LoVo (cell line): ENCODE measurements at regions not wholly inside any gene's neighbourhood (a gene's known extent, or its start where the extent isn't known, plus 50 kb on each side); places are given as distances from the start of the nearest gene placed in this dataset.

Source experiments
- DNase-seq: peaks from one replicate; pipeline ENCODE4 v3.0.0-alpha.2; 2016; ENCODE audit warnings: low spot score

DNA sequence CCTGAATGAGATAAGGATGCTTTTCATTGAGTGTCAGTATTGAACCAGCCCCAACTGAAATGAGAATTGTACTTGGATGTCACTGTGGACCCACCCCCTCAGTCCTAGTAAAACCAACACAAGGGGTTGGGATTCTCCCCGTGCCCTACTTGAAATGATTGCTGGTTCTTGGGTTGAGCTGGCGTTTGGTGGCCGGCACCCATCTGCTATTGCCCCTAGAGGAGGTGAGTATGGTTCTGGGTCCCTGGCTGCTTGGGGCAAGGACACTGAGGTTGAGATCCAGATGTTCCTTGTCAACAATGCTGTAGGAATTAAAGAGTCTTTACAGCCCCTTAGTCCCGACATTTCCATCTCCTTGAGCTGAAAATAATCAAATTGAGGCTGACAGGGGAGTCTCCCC is 170.0 kb upstream of the ZNF32 start:
- no peak for DNase-seq

DNA sequence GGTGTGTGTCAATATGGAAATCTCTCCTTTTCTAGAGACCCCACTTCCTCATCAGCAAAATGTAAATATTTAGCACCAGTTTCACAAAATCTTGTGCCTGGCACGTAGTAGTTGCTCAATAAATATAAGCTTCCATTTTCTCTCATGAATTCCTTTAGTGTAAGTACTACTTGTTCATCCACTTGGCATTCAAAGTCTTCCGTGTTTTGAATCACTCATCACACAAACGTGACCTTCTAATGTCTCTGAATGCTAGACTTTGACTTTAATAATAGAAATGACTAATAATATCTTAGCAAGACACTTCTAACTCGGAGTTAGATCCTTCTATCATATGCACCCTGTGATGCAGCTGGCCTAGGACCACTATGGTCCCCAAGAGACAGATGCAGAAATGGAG is 168.7 kb upstream of the ZNF32 start:
- DNase-seq = no peak

DNA sequence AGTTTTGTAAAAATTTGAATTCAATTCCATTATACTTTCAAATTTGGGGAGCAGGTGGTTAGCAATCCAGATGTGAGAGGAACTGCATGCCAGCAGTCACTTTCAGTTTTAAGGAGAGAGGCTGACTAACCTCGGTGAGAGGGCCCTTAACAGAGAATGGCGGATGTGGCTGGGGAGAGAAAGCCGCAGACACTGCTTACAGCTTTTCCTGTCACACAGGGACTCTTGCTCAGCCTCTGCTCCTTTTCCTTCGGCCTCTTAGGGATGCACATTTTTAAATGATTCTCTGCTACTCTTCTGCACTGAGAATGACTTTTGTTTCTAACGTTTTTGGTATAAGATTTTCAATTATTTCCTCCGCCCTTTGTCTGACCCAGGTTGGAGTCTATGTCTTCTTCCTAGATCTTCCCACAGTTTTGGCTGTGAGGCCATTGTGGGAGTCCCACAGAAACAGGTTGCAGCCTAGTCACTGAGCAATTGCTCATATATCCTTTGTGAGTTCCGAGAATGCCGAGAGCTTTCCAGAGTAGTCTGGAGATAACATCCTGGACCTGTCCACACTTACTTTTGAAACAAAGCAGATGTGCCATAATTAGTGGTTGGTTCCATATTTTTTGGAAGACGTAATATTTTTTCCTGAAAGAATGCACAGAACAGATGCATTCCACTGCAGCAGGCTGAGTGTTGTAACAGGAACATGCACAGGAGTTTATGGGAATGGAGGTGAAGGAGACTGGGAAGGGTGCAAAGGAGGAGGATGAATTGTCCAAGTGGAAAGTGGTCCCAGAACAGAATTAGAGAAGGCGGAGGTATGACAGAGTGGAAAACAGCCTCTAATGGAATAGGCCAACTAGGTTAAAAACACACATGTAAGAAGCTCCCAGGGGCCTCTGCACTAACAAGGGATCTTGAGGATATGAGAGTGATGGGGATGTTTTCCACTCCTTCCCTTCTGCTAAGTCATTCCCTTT is 168.0 kb upstream of the ZNF32 start:
- no peak for DNase-seq

DNA sequence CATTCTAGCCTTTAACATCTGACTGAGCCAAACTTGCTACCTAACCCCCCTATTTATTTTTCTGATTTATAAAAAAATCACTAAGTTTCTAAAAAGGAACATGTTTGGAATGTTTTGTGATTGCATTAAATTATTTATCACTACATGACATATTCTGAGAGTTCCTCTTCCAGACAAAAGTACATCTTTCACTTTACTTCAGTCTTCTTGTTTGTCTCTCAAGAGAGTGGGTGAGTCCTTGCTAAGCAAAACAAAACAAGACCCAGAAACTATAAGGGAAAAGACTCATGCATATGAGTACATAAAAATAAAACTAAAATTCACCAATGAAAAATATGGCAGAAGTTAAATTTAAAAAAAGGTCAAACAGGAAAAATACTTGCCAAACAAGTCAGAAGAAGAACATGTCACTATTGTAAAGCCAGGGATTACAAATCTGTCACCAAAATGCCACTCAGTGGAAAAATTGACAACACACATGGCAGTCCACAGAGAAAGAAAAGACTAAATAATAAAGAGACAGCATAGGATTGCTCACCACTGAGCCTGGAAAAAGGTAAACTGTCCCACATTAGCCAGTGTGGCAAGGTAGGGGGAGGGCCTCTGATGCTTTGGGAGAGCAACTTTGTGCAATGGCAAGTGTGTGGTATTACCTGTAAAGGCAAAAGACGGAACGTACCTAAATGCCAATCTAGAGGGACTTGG is 166.7 kb upstream of the ZNF32 start:
- DNase-seq = no peak

DNA sequence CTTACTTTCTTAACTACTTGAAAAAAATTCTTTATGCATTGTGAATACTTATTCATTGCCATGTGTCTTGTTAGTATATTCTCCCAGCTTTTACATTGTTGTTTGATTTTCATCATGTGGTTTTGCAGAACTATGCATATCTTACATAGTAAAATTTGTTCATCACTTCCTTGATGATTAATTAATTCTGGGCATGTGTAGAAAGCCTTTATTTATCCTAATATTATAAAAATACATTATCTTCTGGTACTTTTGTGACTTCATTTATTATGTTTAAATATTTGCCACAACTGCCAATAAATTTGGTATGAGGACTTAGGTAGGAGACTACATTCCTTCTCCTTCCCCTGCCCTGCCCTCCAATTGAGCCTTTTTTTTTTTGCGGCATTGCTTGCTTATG is 166.0 kb upstream of the ZNF32 start:
- DNase-seq = no peak

DNA sequence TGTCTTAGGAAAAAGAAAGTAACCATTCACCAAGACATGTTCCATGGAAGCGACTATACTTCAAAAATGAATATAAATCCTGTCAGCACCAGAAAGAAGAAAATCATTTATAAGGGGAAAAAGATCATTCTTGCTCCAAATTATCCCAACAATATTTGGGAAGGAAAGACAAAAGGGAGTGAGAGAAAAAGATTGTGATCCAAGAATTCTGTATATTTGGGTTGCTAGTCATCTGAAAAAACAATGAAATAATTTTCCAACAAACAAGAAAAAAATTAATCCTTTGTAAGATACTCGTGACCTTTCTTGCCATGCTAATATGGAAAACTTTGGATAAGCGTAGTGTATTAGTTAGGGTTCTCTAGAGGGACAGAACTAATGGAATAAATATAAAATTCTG is 163.2 kb upstream of the ZNF32 start:
- no peak for DNase-seq

DNA sequence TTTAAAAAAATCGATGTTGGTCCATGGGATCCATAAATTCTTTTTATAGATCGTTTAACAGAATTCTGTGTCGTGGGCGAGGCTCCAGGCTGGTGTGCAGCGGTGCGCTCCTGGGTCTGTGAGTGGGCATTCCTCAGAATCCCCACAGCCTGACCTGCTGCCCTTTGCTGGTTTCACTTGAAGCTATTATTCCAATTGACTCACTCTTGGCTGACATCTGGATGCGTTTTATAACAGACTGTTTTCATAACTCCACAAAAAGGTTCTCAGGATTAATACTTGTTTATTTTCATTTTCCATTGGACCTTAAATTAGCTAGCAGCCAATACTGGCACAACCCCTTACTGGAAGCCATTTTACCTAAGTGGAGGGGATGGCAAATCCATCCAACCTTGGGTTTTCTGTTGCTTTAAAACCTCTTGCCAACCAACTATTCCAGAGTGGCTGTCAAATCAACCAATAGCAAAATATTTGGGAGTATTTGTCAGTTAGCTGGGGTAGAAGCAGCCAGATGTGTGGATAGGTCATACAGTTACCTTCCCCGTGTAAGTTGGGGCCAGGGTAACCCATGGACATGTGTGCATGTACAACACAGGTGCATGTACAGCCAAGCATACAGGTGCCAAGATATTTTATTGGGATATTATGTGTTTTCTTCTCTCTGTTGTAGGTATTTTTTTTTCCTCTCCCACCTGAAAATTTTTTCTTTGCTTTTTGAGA is 160.7 kb upstream of the ZNF32 start:
- DNase-seq = no peak

DNA sequence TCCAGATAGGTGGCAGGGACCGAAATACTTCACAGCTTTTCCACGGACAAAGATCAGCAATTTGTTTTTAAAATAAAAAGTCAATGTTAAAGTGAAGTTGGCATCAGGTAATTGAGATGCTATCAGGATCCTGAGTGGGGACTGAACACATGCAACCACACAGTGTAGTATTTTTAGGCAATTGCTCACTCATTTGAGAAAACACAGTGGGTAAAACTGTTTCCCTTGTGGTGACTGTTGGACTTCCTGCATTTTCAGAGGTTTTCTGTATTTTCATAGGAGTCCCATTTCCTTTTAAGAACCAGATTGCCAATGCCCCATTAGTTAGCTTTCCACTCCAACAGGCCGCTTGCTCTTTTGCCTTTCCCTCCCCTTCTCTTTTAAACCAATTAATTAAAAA is 159.5 kb upstream of the ZNF32 start:
- no peak for DNase-seq

DNA sequence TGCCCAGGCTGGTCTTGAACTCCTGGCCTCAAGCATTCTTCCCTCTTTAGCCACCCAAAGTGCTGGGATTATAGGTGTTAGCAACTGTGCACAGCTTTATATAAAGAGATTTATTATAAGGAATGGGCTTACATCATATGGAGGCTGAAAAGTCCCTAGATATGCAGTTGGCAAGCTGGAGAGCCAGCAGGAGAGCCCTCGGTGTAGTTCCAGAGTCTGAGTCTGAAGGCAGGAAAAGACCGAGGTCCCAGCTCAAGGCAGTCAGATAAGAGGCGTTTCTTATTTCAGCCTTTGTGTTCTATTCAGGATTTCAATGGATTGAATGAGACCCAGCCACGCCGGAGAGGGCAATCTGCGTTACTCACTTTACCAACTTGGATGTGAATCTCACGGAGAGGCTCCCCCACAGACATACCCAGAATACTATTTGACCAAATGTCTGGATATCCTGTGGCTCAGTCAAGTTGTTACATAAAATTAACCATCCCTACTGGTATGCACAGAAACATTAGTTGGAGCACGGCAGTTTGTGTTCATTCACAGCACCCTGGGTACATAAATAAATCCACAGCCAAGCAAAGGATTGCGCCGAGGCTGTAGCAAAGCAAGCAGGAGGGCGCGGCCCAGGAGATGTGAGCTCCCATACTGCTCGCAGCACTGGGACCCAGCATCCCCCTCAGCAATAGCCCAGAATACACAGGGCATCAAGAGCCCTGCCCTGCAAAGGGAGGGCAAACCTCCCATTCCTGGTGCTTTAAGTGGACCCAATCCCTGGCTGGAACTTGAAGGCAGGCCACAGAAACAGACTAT is 158.4 kb upstream of the ZNF32 start:
- DNase-seq = no peak

DNA sequence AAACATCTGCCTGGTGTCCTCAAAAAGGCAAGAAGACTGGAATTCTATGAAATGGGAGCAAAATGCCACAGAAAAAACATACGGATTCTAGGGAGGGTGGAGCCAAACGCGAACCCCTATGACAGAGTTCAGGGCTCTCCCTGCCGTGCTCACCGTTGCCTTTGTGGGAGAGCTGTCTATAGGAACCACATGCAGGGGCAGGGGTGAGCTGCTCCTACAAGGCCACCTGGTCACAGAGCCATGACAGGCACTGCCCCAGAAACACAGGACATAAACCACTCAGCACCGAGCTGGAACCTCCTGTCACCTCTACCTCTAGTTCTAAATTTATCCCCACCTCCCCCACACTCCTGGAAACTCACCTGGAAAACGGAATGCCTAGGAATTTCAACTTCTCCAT is 155.1 kb upstream of the ZNF32 start:
- no peak for DNase-seq

DNA sequence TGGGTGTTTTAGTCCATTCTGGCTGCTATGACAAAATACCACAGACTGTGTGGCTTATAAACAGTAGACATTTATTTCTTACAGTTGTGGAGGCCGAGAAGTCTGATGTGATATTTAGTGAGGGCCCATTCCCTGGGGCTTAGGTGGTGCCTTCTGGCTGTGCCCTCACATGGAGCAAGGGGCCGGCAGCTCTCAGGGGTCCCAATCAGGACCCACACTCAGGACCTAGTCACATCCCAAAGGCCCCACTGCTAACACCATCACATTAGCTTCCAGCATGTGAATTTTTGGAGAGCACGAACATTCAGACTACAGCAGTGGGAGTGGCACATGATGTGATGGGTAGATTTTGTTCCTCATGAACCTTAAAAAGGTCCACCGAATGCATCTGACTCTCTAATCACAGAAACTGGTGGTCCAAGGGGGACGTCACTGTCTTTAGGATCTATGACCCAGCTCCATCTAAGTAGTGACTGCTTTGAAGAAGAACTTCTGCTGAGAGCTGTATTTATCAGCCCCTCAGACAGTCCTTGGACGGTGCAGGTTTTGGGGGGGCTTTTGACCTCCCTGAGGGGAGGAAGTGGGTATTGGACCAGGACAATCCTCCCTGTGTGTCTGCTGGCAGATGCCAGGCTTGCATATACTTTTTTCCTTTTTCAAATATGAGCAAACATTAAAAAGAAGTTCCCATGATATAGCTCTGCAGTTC is 154.5 kb upstream of the ZNF32 start:
- no peak for DNase-seq

DNA sequence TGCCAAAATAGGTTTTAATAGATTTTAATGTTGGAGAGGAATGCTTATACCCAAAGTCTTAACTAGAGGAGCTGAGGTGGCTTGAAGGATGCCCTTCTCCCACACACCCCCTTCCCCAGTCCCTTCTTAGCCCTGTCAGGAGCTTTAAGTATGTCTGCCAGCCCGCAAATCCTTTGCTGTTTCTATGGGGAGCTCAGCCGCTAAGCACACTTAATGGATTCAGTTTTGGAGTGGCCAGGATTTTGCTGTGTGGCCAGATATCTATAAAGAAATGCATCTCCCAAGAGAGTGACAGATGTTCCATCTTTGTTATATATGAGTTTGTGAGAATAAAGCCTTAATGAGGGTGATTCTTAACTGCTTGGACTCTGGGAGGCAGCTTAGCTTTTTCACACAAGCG is 152.9 kb upstream of the ZNF32 start:
- DNase-seq = no peak

DNA sequence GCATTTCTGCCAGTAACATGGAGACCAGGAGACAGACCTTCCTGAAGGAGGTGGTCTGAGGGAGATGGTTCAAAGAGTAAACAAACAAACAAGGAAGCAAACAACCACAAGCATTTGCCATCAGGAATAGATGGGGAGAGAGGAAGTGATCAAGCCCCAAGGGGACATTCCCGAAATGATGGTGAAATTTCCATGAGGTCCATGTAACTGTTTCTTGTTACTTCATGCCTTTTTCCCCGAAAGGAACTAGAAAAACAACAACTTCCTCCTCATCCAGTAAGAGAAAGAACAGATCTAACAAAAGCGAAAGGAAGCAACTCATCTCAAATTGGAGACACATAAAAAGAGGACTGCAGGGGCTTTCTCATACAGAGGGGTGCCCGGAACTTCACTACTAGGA is 152.5 kb upstream of the ZNF32 start:
- DNase-seq = no peak

DNA sequence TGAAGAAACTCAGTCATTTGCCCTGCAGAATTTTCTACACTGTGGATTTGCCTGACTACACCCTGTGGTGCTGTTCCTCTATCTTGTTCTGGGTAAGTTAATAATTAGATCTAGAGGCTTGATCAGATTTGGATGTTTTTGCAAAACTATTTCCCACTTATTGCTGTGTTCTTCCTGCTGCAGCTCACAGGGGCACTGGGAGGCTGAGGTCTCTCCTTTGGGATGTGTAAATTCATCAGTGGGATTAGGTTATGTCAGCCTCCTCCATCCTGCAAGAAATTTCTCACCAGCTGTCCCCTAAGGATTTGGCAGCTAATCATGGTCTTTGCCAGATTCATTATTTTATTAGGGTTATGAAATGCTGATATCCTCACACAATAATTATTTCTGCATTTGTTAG is 148.1 kb upstream of the ZNF32 start:
- no peak for DNase-seq

DNA sequence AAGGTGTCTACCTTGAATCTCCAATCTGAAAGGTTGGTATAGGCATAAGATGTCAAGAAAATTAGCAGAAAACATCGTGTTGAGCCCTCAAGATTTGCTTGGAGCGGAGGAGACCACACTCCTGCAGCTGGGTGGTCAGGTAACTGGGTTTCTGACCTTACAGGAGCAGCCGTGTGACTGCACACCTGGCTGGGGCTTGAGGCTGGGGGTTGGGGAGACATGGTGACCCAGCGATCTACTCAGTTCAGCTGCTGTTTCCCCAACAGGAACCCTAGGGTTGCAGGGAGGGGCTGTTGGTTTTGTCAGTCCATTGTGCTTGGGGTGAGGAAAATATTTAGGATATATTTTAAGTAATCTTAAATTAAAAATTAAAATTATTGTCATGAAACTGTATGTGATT is 147.0 kb upstream of the ZNF32 start:
- DNase-seq = no peak

DNA sequence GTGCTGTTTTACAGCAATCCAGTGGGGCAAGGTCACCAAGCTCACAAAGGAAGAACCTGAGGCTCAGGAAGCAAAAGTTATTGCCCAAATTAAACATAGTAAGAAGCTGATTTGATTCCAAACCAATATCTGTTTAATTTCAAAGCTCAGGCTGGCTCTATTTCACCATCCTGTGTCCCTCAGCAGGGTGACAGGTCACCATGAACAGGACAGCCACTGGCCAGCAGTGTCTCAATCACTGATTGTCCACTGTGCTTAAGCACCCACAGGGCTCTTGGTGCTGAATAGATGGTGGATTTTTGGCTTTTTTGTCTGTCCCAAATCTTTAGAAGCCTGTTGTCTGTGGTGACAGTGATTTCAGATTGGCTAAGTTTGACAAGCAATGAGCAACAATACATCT is 146.4 kb upstream of the ZNF32 start:
- no peak for DNase-seq

DNA sequence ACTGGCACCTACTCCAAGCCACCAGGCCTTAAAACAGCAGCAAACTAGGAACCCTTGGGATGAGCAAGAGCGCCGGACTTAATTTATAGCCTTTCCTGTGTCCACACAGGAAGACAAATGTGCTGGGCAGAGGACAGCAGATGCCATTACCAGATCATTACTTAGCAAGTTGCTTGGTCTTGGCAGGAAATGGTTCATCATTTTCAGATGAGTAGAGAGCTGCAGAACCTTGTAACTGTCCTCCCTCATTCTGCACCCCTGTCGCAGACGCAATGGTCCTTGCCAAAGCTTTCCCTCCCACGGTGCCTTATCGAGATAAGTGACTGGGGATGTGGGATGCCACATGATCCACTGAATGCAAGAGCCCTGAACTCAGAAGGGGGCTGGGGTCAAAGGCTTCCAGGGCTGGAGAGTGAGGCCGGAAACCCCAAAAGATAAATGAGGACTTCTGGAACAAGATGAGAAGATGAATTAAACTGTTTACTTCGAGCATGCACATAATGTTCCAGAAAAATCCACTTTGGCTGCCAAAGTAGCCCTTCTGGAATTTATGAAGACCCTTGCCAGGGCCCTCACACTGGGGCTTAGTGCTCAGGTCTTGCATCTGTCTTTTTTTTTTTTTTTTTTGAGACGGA is 145.6 kb upstream of the ZNF32 start:
- no peak for DNase-seq

DNA sequence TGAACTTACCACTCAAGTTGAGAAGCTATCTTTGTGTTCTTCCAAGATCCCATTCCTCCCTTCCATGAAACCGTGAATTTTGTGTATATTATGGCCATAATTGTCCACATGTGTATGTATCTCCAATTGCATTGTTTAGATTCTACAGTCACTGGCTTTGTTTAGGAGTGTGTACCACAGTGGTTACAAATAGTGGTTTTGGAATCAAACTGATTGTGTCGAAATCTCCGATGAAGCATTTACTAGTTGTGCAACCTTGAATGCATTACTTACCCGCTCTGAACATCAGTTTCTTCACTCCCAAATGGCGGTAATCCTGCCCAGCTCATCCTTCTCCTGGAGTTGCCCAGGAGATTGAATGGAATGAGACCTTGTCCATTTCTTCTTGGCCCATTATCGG is 145.0 kb upstream of the ZNF32 start:
- DNase-seq = no peak

DNA sequence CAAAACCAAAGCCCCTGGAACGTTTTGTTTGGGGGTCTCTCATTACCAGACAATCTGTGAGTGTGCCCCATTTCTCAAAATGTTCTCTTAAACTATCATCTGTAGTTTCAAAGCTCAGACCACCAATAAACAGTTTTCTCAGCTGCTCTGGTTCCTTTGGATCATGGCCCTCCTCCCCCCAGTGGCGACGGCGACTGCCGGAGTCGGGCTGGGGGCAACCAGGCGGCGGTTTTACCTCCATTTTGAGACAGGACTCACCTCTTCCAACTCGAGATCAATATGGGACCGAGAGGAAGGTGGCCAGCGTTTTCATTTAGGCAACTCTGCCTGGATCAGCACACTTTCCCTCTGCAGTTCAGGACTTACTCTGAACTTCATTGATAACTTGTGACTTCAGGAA is 141.5 kb upstream of the ZNF32 start:
- DNase-seq = no peak

DNA sequence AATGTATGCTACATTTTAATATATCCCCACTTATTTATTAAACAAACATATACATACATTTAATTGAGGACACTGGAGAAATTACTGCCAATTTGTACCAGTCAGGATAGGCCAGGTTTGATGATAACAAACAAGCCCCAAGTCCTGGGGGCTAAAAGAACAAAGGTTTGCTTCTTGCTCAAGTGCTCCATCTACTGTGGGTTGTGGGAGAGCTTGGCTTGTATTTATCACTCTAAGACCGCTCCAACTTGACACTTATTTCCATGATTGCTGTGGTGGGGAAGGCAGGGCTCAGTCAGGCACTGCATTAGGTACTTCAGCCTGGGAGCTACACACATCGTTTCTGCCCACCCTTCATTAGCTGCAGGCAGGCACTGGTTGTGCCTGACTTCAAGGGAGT is 136.6 kb upstream of the ZNF32 start:
- DNase-seq = no peak

DNA sequence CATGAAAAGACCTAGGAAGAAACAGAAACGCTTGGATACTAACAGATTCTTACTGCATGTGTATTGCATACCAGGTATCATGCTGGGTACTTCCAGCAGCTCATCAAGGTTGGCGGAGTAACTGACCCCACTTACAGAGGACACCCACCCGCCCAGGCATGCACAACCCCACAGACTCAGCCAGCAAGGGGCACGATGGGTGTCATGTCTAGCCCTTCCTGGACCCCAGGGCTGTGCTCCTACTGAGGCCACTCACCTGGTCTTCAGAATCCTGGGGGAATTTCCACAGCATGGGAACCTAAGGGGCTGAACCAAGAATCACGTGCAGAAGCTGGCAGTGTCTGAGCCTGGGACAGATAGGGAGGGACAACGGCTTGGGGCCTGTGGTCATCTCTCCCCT is 134.1 kb upstream of the ZNF32 start:
- DNase-seq = no peak
